HG02610 (cell line): ENCODE measurements at regions not wholly inside any gene's neighbourhood (a gene's known extent, or its start where the extent isn't known, plus 50 kb on each side); places are given as distances from the start of the nearest gene placed in this dataset.
"Not testable (repeated sequence)": the region's sequence is repeated elsewhere in the genome, so short reads cannot be mapped to it uniquely, and the experiment has no call there.

ENCODE experiments used
- ATAC-seq: cut with Tn5 transposase; IDR thresholded peaks from one replicate; pipeline ENCODE4 v1.9.1; 2021; ENCODE audit warnings: mild to moderate bottlenecking, moderate library complexity; ENCODE audit not compliant: unreplicated experiment

- ATAC-seq: no peak
These were observed 118.7 kb upstream of the CDH5 start for GRCh38 chr16:66247516-66248481.

GRCh38 chr16:66245868-66246267 is 120.6 kb upstream of the CDH5 start:
- no peak for ATAC-seq

- no peak for ATAC-seq
These were observed 121.4 kb upstream of the CDH5 start for GRCh38 chr16:66245072-66245471.

- no peak for ATAC-seq
These were observed 123.8 kb upstream of the CDH5 start for GRCh38 chr16:66242672-66243071.

- ATAC-seq: not testable (repeated sequence)
These were observed 124.3 kb upstream of the CDH5 start for GRCh38 chr16:66242206-66242605.

- ATAC-seq: no peak
These were observed 125.7 kb upstream of the CDH5 start for GRCh38 chr16:66240631-66241395.

GRCh38 chr16:66240088-66240487 is 126.4 kb upstream of the CDH5 start:
- ATAC-seq: no peak

- no peak for ATAC-seq
These were observed 127.8 kb upstream of the CDH5 start for GRCh38 chr16:66238696-66239095.

- ATAC-seq: no peak
These were observed 130.2 kb upstream of the CDH5 start for GRCh38 chr16:66236301-66236700.

GRCh38 chr16:66231452-66232160 is 134.9 kb upstream of the CDH5 start:
- no peak for ATAC-seq

- no peak for ATAC-seq
These were observed 136.8 kb upstream of the CDH5 start for GRCh38 chr16:66229651-66230050.

- no peak for ATAC-seq
These were observed 137.7 kb upstream of the CDH5 start for GRCh38 chr16:66228792-66229191.

- no peak for ATAC-seq
These were observed 138.5 kb upstream of the CDH5 start for GRCh38 chr16:66227766-66228530.

GRCh38 chr16:66226762-66227161 is 139.7 kb upstream of the CDH5 start:
- ATAC-seq: no peak

- no peak for ATAC-seq
These were observed 140.8 kb upstream of the CDH5 start for GRCh38 chr16:66225696-66226095.

- no peak for ATAC-seq
These were observed 141.9 kb upstream of the CDH5 start for GRCh38 chr16:66224626-66225025.

- ATAC-seq: no peak
These were observed 142.3 kb upstream of the CDH5 start for GRCh38 chr16:66224186-66224585.

- ATAC-seq: no peak
These were observed 143.2 kb upstream of the CDH5 start for GRCh38 chr16:66223176-66223780.

GRCh38 chr16:66222756-66223155 is 143.7 kb upstream of the CDH5 start:
- ATAC-seq: no peak

GRCh38 chr16:66220702-66221101 is 145.8 kb upstream of the CDH5 start:
- no peak for ATAC-seq
